ENCODE measurements at regions not wholly inside any gene's neighbourhood (a gene's known extent, or its start where the extent isn't known, plus 50 kb on each side); places are given as distances from the start of the nearest gene placed in this dataset.

DNA sequence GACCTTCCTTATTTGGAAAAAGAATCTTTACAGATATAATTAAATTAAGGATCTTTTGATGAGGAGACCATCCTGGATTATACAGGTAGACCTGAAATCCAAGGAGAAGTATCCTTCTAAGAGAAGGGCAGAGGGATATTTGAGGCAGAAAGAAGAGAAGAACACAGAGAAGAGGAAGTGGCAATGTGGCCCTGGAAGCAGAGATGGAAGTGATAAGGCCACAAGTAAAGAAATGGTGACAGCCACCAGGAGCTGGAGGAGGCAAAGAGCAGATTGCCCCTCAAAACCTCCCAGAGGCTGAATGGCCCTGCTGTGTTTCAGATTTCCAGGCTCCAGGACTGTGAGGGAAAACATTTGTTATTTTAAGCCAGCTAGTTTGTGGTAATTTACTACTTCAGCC lies 93.0 kb upstream of the ANKRD55 start:
- no peak overlapping the region for H3K4me3 ChIP-seq (ENCODE audit: insufficient read length, low read depth)
- TF ChIP-seq YY1 (IDR thresholded peaks at IDR 0.05; ENCODE audit: insufficient read depth, insufficient read length) = no peak
- TF ChIP-seq SUZ12 (IDR thresholded peaks at IDR 0.05; ENCODE audit: extremely low read depth, insufficient read depth, insufficient read length) = no peak
- TF ChIP-seq ZNF274 (IDR thresholded peaks at IDR 0.05; ENCODE audit: low read depth, low read length) = no peak
- H3K9ac ChIP-seq (ENCODE audit: insufficient read length, low read depth) = no peak overlapping the region
- H3K4me1 ChIP-seq (ENCODE audit: insufficient read depth, insufficient read length) = no peaks in the 10 kb centered on the region
- H3K9me3 ChIP-seq (ENCODE audit: insufficient read depth, low read length) = no peaks in the 10 kb centered on the region
- H3K36me3 ChIP-seq (ENCODE audit: insufficient read depth, insufficient read length, low read length) = no peaks in the 10 kb centered on the region
- no peaks in the 10 kb centered on the region for H3K27me3 ChIP-seq (ENCODE audit: insufficient read depth, insufficient read length)
- DNase-seq (ENCODE audit: low read depth, low spot score) = no peak

DNA sequence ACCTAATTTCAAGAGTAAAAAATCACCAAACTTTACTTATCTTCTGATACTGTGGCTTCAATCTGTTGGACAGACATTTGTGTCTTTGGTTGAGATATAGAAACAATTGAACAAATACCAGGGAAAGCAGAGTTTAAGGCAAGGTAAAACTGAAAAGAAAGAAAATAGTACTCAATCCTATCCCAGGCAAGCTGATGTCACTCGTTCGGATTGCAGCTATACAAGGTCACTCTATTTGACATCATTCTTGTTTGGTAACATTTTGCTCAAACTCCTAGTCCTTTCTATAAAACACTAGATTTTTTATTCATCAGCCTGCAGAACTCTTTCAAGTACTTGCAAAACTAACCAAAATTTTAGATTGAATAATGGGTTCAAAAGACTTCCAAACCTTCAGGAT lies 91.9 kb upstream of the ANKRD55 start:
- H3K9ac ChIP-seq (ENCODE audit: insufficient read length, low read depth) = no peak overlapping the region
- H3K36me3 ChIP-seq (ENCODE audit: insufficient read depth, insufficient read length, low read length) = no peaks in the 10 kb centered on the region
- H3K4me3 ChIP-seq (ENCODE audit: insufficient read length, low read depth) = no peak overlapping the region
- DNase-seq (ENCODE audit: low read depth, low spot score) = no peak
- no peaks in the 10 kb centered on the region for H3K9me3 ChIP-seq (ENCODE audit: insufficient read depth, low read length)
- H3K4me1 ChIP-seq (ENCODE audit: insufficient read depth, insufficient read length) = no peaks in the 10 kb centered on the region
- no peaks in the 10 kb centered on the region for H3K27me3 ChIP-seq (ENCODE audit: insufficient read depth, insufficient read length)
- TF ChIP-seq SUZ12 (IDR thresholded peaks at IDR 0.05; ENCODE audit: extremely low read depth, insufficient read depth, insufficient read length) (no peak), YY1 (IDR thresholded peaks at IDR 0.05; ENCODE audit: insufficient read depth, insufficient read length) (no peak), ZNF274 (IDR thresholded peaks at IDR 0.05; ENCODE audit: low read depth, low read length) (no peak)

DNA sequence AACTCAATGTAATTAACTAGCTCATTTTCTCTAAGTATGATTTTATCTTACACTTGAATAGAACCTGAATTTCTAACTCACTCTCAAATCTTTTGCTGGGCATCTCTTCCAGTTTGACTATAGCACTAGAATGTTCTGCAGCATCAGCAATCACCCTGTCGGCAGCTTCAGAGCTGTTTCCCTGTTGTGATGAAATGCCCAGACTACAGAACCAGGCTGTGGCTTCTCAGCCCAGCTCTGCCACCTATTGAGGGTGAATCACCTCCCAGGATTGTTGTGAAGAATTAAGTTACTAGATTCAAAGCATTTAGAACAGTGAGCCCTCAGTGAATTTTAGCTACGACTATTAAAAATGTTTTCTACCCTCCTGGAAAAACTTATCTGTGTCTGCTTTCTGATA lies 90.4 kb upstream of the ANKRD55 start:
- Histone ChIP-seq H3K9ac (ENCODE audit: insufficient read length, low read depth) (no peak overlapping the region), H3K9me3 (ENCODE audit: insufficient read depth, low read length) (no peaks in the 10 kb centered on the region), H3K4me1 (ENCODE audit: insufficient read depth, insufficient read length) (peaks cover 4% of the 10 kb centered on the region), H3K27me3 (ENCODE audit: insufficient read depth, insufficient read length) (no peaks in the 10 kb centered on the region), H3K4me3 (ENCODE audit: insufficient read length, low read depth) (no peak overlapping the region), H3K36me3 (ENCODE audit: insufficient read depth, insufficient read length, low read length) (no peaks in the 10 kb centered on the region)
- TF ChIP-seq YY1 (IDR thresholded peaks at IDR 0.05; ENCODE audit: insufficient read depth, insufficient read length) (no peak), ZNF274 (IDR thresholded peaks at IDR 0.05; ENCODE audit: low read depth, low read length) (no peak), SUZ12 (IDR thresholded peaks at IDR 0.05; ENCODE audit: extremely low read depth, insufficient read depth, insufficient read length) (no peak)
- DNase-seq (ENCODE audit: low read depth, low spot score) = no peak

DNA sequence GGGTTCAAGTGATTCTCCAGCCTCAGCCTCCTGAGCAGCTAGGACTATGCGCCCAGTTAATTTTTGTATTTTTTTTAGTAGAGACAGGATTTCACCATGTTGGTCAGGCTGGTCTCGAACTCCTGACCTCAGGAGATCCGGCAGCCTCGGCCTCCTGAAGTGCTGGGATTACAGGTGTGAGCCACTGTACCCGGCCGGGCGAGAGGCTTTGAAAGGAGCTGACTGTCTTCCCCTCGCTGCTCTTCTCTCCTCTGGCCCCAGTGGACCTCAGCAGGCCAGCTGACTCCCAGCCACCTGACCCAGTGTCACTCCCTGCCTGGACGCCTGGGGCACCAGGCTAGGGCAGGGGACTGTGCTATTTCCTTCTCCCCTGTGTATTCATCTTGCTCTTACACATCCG lies 89.5 kb upstream of the ANKRD55 start:
- Histone ChIP-seq H3K27me3 (ENCODE audit: insufficient read depth, insufficient read length) (no peaks in the 10 kb centered on the region), H3K4me3 (ENCODE audit: insufficient read length, low read depth) (no peak overlapping the region), H3K36me3 (ENCODE audit: insufficient read depth, insufficient read length, low read length) (no peaks in the 10 kb centered on the region), H3K9me3 (ENCODE audit: insufficient read depth, low read length) (no peaks in the 10 kb centered on the region), H3K9ac (ENCODE audit: insufficient read length, low read depth) (no peak overlapping the region), H3K4me1 (ENCODE audit: insufficient read depth, insufficient read length) (peaks cover 4% of the 10 kb centered on the region)
- TF ChIP-seq YY1 (IDR thresholded peaks at IDR 0.05; ENCODE audit: insufficient read depth, insufficient read length) (no peak), SUZ12 (IDR thresholded peaks at IDR 0.05; ENCODE audit: extremely low read depth, insufficient read depth, insufficient read length) (no peak), ZNF274 (IDR thresholded peaks at IDR 0.05; ENCODE audit: low read depth, low read length) (no peak)
- DNase-seq (ENCODE audit: low read depth, low spot score) = no peak

DNA sequence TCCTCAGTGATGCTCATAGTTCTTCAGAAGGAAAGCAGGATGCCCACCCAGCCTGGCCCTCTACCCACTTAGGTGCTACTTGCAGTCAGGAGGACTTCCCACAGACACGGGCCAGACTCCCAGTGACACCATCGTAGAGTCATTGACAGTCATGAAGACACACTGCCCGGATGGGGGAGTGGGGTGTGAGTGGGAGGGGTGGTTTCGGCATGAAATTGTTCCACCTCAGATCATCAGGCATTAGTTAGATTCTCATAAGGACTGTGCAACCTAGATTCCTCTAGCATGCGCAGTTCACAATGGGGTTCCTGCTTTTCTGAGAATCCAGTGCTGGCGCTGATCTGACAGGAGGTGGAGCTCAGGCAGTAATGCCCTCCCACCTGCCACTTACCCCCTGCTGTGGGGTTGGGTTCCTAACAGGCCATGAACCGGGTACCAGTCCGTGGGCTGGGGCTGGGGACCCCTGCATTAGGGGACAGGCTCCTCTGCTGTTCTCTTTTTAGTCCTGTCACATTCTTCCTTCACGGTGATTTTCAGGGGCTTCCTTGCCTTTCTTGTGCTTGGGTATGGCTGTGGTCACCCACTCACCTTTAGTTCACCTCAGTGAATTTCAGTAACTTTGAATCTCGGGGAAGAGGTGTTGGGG lies 88.2 kb upstream of the ANKRD55 start:
- Histone ChIP-seq H3K4me1 (ENCODE audit: insufficient read depth, insufficient read length) (peaks cover 4% of the 10 kb centered on the region), H3K9me3 (ENCODE audit: insufficient read depth, low read length) (no peaks in the 10 kb centered on the region), H3K4me3 (ENCODE audit: insufficient read length, low read depth) (no peak overlapping the region), H3K27me3 (ENCODE audit: insufficient read depth, insufficient read length) (no peaks in the 10 kb centered on the region), H3K36me3 (ENCODE audit: insufficient read depth, insufficient read length, low read length) (no peaks in the 10 kb centered on the region), H3K9ac (ENCODE audit: insufficient read length, low read depth) (no peak overlapping the region)
- no peak for DNase-seq (ENCODE audit: low read depth, low spot score)
- TF ChIP-seq SUZ12 (IDR thresholded peaks at IDR 0.05; ENCODE audit: extremely low read depth, insufficient read depth, insufficient read length) (no peak), ZNF274 (IDR thresholded peaks at IDR 0.05; ENCODE audit: low read depth, low read length) (no peak), YY1 (IDR thresholded peaks at IDR 0.05; ENCODE audit: insufficient read depth, insufficient read length) (no peak)

DNA sequence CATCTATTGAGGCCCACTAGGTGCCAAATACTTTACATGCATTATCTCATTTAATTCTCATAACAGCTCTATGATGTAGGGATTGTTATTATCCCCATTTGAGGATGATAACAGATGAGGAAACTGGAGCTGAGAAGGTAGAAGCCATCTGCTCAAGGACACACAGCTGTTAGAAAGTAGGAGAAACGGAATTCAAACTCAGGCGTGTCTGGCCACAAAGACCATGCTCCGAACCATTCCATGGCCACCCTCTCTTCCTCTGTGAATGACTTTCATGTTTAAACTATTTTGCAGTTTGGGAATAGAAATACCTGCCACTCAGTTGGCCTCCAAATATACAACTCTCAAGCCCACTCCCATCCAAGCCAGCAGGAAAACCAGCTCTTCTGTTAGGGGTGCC lies 87.6 kb upstream of the ANKRD55 start:
- Histone ChIP-seq H3K4me3 (ENCODE audit: insufficient read length, low read depth) (no peak overlapping the region), H3K4me1 (ENCODE audit: insufficient read depth, insufficient read length) (peaks cover 4% of the 10 kb centered on the region), H3K27me3 (ENCODE audit: insufficient read depth, insufficient read length) (no peaks in the 10 kb centered on the region), H3K9me3 (ENCODE audit: insufficient read depth, low read length) (no peaks in the 10 kb centered on the region), H3K36me3 (ENCODE audit: insufficient read depth, insufficient read length, low read length) (no peaks in the 10 kb centered on the region), H3K9ac (ENCODE audit: insufficient read length, low read depth) (no peak overlapping the region)
- no peak for DNase-seq (ENCODE audit: low read depth, low spot score)
- TF ChIP-seq YY1 (IDR thresholded peaks at IDR 0.05; ENCODE audit: insufficient read depth, insufficient read length) (no peak), SUZ12 (IDR thresholded peaks at IDR 0.05; ENCODE audit: extremely low read depth, insufficient read depth, insufficient read length) (no peak), ZNF274 (IDR thresholded peaks at IDR 0.05; ENCODE audit: low read depth, low read length) (no peak)

DNA sequence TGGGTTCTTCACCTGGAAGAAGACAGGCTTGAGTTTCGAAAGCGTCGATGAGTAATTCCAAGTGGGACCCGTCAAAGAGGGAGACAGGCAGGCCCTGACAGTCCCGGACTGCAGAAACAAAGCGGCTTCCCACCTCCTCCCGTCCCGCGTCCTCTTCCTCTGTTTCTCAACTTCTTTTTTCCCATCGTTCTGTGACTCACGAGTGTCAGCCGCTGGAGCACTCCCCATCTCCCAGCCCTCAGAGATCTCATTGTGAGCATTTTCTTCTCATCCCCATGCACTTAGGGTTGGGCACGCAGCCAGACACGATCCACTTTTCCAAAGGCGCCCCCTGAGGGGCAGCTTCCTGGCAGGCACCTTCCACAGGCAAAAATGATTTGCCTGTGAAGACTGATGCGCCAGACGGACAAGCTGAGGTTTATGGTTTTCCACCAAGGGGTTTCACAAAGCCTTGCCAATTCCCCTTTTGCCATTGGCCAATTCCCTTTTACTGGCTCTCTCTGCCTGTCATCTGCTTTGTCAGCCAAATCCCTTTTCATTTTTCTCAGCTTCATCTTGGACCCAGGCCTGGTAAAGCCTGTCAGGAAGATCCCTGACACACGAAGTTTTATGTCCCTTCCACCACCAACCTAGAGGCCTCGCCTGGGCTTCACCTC lies 86.5 kb upstream of the ANKRD55 start:
- H3K27me3 ChIP-seq (ENCODE audit: insufficient read depth, insufficient read length) = no peaks in the 10 kb centered on the region
- H3K4me3 ChIP-seq (ENCODE audit: insufficient read length, low read depth) = no peak overlapping the region
- no peak for TF ChIP-seq YY1 (IDR thresholded peaks at IDR 0.05; ENCODE audit: insufficient read depth, insufficient read length)
- no peak for TF ChIP-seq ZNF274 (IDR thresholded peaks at IDR 0.05; ENCODE audit: low read depth, low read length)
- no peak for TF ChIP-seq SUZ12 (IDR thresholded peaks at IDR 0.05; ENCODE audit: extremely low read depth, insufficient read depth, insufficient read length)
- H3K4me1 ChIP-seq (ENCODE audit: insufficient read depth, insufficient read length) = peaks cover 4% of the 10 kb centered on the region
- H3K36me3 ChIP-seq (ENCODE audit: insufficient read depth, insufficient read length, low read length) = no peaks in the 10 kb centered on the region
- H3K9me3 ChIP-seq (ENCODE audit: insufficient read depth, low read length) = no peaks in the 10 kb centered on the region
- no peak overlapping the region for H3K9ac ChIP-seq (ENCODE audit: insufficient read length, low read depth)
- no peak for DNase-seq (ENCODE audit: low read depth, low spot score)

Data from NT2/D1 (cell line).